SK-N-SH (cell line): ENCODE measurements at regions not wholly inside any gene's neighbourhood (a gene's known extent, or its start where the extent isn't known, plus 50 kb on each side); places are given as distances from the start of the nearest gene placed in this dataset.

Experiments used
- CTCF ChIA-PET: fragments of 300-600, 350-600 bp; formaldehyde crosslinking; extraction: SDS; loops from one replicate; lab custom pipeline; 2021; lab: Yijun Ruan, JAX
- POLR2A ChIA-PET: fragments of 350-600 bp; sonication (Branson Sonifier 250); formaldehyde crosslinking; extraction: SDS; loops from one replicate; lab custom pipeline; 2020; ENCODE audit warnings: antibody characterized with exemption, inconsistent platforms; lab: Yijun Ruan, JAX
- DNase-seq: peaks from one replicate; pipeline ENCODE4 v3.0.0; 2012
- H2AFZ ChIP-seq: fragments of 200-600 bp; sonication (generic); 2 replicates; pipeline ENCODE4 v1.8.1; 2016; ENCODE audit warnings: antibody characterized with exemption, mild to moderate bottlenecking, low read depth
- H3F3A ChIP-seq: fragments of 200-600 bp; sonication (generic); replicated peaks from 2 replicates; pipeline ENCODE3; 2016; ENCODE audit warnings: antibody characterized with exemption, mild to moderate bottlenecking; ENCODE audit not compliant: insufficient read depth
- H3K27ac ChIP-seq, 2 experiments: fragments of 200-500 bp in 1 of 2; fragments of 200-600 bp in 1 of 2; sonication (Bioruptor generic) in 1 of 2; sonication (generic), shearing (Covaris generic) in 1 of 2; 2 replicates each; pipeline versions ENCODE4 v1.5.1 to v1.6.1; 2014 to 2016; ENCODE audit warnings: low read depth in 2 of 2, inconsistent platforms in 1 of 2, low read length in 1 of 2, mild to moderate bottlenecking in 1 of 2, mixed read lengths in 1 of 2
- H3K27me3 ChIP-seq: fragments of 200-600 bp; sonication (generic), shearing (Covaris generic); 2 replicates; pipeline ENCODE4 v1.6.1; 2016; ENCODE audit warnings: mixed run types; ENCODE audit not compliant: insufficient read depth
- H3K36me3 ChIP-seq, 2 experiments: fragments of 200-500 bp in 1 of 2; fragments of 200-600 bp in 1 of 2; sonication (Bioruptor generic) in 1 of 2; sonication (generic) in 1 of 2; replicated peaks in 1 of 2; 2 replicates each; pipeline versions ENCODE3 to v1.5.1; 2014 to 2016; ENCODE audit warnings: low read length in 1 of 2, mild to moderate bottlenecking in 1 of 2; ENCODE audit not compliant: insufficient read depth in 2 of 2, control insufficient read depth in 1 of 2
- H3K4me1 ChIP-seq, 2 experiments: fragments of 200-500 bp in 1 of 2; fragments of 200-600 bp in 1 of 2; sonication (Bioruptor generic) in 1 of 2; sonication (generic), shearing (Covaris generic) in 1 of 2; 2 replicates each; pipeline versions ENCODE4 v1.5.1 to v1.6.1; 2014 to 2016; ENCODE audit warnings: low read depth in 1 of 2, low read length in 1 of 2, mixed run types in 1 of 2; ENCODE audit not compliant: insufficient read depth in 2 of 2, control insufficient read depth in 1 of 2
- H3K4me2 ChIP-seq: fragments of 200-600 bp; sonication (generic), shearing (Covaris generic); 2 replicates; pipeline ENCODE4 v1.6.1; 2017; ENCODE audit warnings: mixed run types
- H3K4me3 ChIP-seq, 2 experiments: fragments of 200-500 bp in 1 of 2; fragments of 200-600 bp in 1 of 2; sonication (Bioruptor generic) in 1 of 2; sonication (generic), shearing (Covaris generic) in 1 of 2; 2 replicates each; pipeline versions ENCODE4 v1.5.1 to v1.8.1; 2014 to 2016; ENCODE audit warnings: low read depth in 2 of 2, inconsistent platforms in 1 of 2, low read length in 1 of 2, mild to moderate bottlenecking in 1 of 2, mixed read lengths in 1 of 2, moderate library complexity in 1 of 2
- H3K79me2 ChIP-seq: fragments of 200-600 bp; sonication (generic); 2 replicates; pipeline ENCODE4 v1.8.1; 2017; ENCODE audit warnings: mild to moderate bottlenecking; ENCODE audit not compliant: insufficient read depth
- H3K9ac ChIP-seq: fragments of 200-600 bp; sonication (generic); 2 replicates; pipeline ENCODE4 v1.6.1; 2017; ENCODE audit warnings: mixed run types
- H3K9me2 ChIP-seq: fragments of 200-600 bp; sonication (generic); 2 replicates; pipeline ENCODE4 v1.6.1; 2017; ENCODE audit warnings: mixed run types
- H3K9me3 ChIP-seq: fragments of 200-600 bp; sonication (generic); 2 replicates; pipeline ENCODE4 v1.6.1; 2017; ENCODE audit warnings: mixed run types, mild to moderate bottlenecking, moderate library complexity
- H4K20me1 ChIP-seq: fragments of 200-600 bp; sonication (generic); 2 replicates; pipeline ENCODE4 v1.6.1; 2017; ENCODE audit warnings: mild to moderate bottlenecking, mixed run types; ENCODE audit not compliant: insufficient read depth
- CHD2 ChIP-seq: fragments of 150-350 bp; IDR thresholded peaks from 2 replicates; pipeline ENCODE4 v1.6.1; 2018; ENCODE audit warnings: low read length; ENCODE audit not compliant: partially characterized antibody
- ELF1 ChIP-seq: IDR thresholded peaks from 2 replicates; pipeline ENCODE4 v1.4.0; 2012
- EZH2phosphoT487 ChIP-seq: fragments of 200-600 bp; sonication (generic); IDR thresholded peaks from 2 replicates; pipeline ENCODE4 v1.6.1; 2017; ENCODE audit warnings: low read depth, mixed run types, mild to moderate bottlenecking, antibody characterized with exemption, moderate library complexity, borderline replicate concordance
- GATA2 ChIP-seq: sonication (generic); formaldehyde crosslinking; IDR thresholded peaks from 2 replicates; pipeline ENCODE4 v1.5.0; 2020; ENCODE audit warnings: mild to moderate bottlenecking, missing genetic modification reagents
- RCOR1 ChIP-seq: fragments of 150-350 bp; IDR thresholded peaks from 2 replicates; pipeline ENCODE4 v1.6.1; 2017; ENCODE audit warnings: antibody characterized with exemption, low read length
- REST ChIP-seq: IDR thresholded peaks from 2 replicates; pipeline ENCODE4 v1.6.1; 2012; ENCODE audit warnings: mild to moderate bottlenecking, low read depth, low read length, moderate library complexity
- SIN3A ChIP-seq: IDR thresholded peaks from 2 replicates; pipeline ENCODE4 v1.6.1; 2012; ENCODE audit warnings: low read depth, mild to moderate bottlenecking, low read length, moderate library complexity, borderline replicate concordance
- SMC3 ChIP-seq: IDR thresholded peaks from 2 replicates; pipeline ENCODE4 v1.6.1; 2012; ENCODE audit warnings: low read depth, low read length, improper control_type of control experiment
- USF2 ChIP-seq: fragments of 150-350 bp; IDR thresholded peaks from 2 replicates; pipeline ENCODE4 v1.6.1; 2017; ENCODE audit warnings: antibody characterized with exemption, low read length, low read depth, borderline replicate concordance
- WGBS: methylation state at CpG from one replicate; pipeline ENCODE4 v1.1.6; 2017; ENCODE audit warnings: low lambda C conversion rate; 5-methylcytosine and 5-hydroxymethylcytosine counted together

- TF ChIP-seq REST (no peak), SIN3A (no peak), CHD2 (no peak)
Measured at GRCh38 chr2:9774266-9774665, 69.0 kb upstream of the TAF1B start (continued).

- no peaks in the 10 kb centered on the region for H3F3A ChIP-seq
- no peaks in the 10 kb centered on the region for H4K20me1 ChIP-seq
- no peak for DNase-seq
- no peak overlapping the region for H3K4me2 ChIP-seq
- no peak overlapping the region for H3K9ac ChIP-seq
- no peaks in the 10 kb centered on the region for H3K36me3 ChIP-seq
- WGBS = 68% methylated on average over 5 of the region's 9 CpGs
- no peak overlapping the region for H2AFZ ChIP-seq
- no peak for TF ChIP-seq EZH2phosphoT487
- TF ChIP-seq ELF1 = no peak
- no peak for TF ChIP-seq SMC3
- TF ChIP-seq RCOR1 = no peak
- TF ChIP-seq, all 33 proteins: peak for 0
- Histone ChIP-seq H3K4me1 (peaks cover 5 to 19% of the 10 kb centered on the region in 2 experiments; a peak in 2 of 4 replicates), H3K4me3 (no peak overlapping the region), H3K27ac (no peak overlapping the region), H3K27me3 (no peaks in the 10 kb centered on the region), H3K9me3 (no peaks in the 10 kb centered on the region), H3K9me2 (no peaks in the 10 kb centered on the region), H3K79me2 (no peaks in the 10 kb centered on the region)
- ChIA-PET CTCF (interaction anchor here (0.5 to 1.7 kb wide), 2 partner anchors 24 to 28 kb away, joined by 3 to 5 read pairs; no protein-coding TSS in a partner anchor), POLR2A (interaction anchor here (1.1 kb wide), 1 partner anchor 8 kb away, joined by 3 read pairs; no protein-coding TSS in a partner anchor)
Measured at GRCh38 chr2:9775351-9775750, 67.9 kb upstream of the TAF1B start.

GRCh38 chr2:9775999-9776712 lies 67.1 kb upstream of the TAF1B start:
- no peaks in the 10 kb centered on the region for H3K9me3 ChIP-seq
- H2AFZ ChIP-seq = no peak overlapping the region
- no peaks in the 10 kb centered on the region for H4K20me1 ChIP-seq
- no peaks in the 10 kb centered on the region for H3K79me2 ChIP-seq
- no peaks in the 10 kb centered on the region for H3F3A ChIP-seq
- TF ChIP-seq GATA2 (0 out of 2 replicates have a peak, but pooled peaks have one; percentile 12), USF2 (no peak)
- TF ChIP-seq, all 33 proteins: peak for 1
- no peak overlapping the region for H3K4me3 ChIP-seq
- ChIA-PET POLR2A (no interaction called here), CTCF (no interaction called here)
- H3K27me3 ChIP-seq = no peaks in the 10 kb centered on the region
- no peak overlapping the region for H3K9ac ChIP-seq
- no peak overlapping the region; a peak in 1 of 4 replicates for H3K27ac ChIP-seq
- no peaks in the 10 kb centered on the region for H3K9me2 ChIP-seq
- no peaks in the 10 kb centered on the region for H3K36me3 ChIP-seq
- peaks cover 4 to 19% of the 10 kb centered on the region in 2 experiments; a peak in 2 of 4 replicates for H3K4me1 ChIP-seq
- no peak for DNase-seq
- WGBS = 68% methylated on average over 8 of the region's 9 CpGs
- no peak overlapping the region for H3K4me2 ChIP-seq
